ENCODE measurements at regions not wholly inside any gene's neighbourhood (a gene's known extent, or its start where the extent isn't known, plus 50 kb on each side); places are given as distances from the start of the nearest gene placed in this dataset.

DNA sequence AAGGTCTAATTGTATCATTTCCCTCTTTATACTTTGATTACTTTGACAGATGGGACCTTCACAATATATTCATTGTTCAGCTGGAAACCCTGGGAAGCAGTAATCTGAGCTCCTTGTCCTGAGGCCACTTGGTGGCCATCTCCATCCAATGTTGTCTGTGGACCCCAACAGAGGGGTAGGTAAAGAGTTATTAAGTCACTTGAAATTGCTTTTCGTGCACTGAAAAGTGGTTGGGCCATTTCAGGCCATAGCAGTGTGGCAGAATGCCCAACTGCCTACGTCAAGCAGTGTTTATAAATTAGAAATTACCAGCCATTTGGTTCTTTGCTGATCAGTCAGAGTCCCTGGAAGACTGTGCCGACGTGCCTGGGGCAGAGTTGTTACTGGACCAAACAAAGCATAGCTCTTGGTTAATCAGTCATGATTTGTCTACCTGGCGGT, 308.3 kb upstream of the USP25 start:
- no peak for DNase-seq
- H3K4me1 ChIP-seq (ENCODE audit: control insufficient read depth, insufficient read depth, low read length) = no peaks in the 10 kb centered on the region
- no peak overlapping the region for H3K27ac ChIP-seq (ENCODE audit: low read length)
- no peaks in the 10 kb centered on the region for H3K36me3 ChIP-seq (ENCODE audit: control insufficient read depth, insufficient read depth, low read length)
- no peak overlapping the region for H3K4me3 ChIP-seq (ENCODE audit: low read length)
- no peaks in the 10 kb centered on the region for H3K9me3 ChIP-seq (ENCODE audit: control insufficient read depth, low read depth, low read length)
- H3K27me3 ChIP-seq (ENCODE audit: control insufficient read depth, insufficient read depth, low read length) = no peaks in the 10 kb centered on the region
- WGBS (ENCODE audit: insufficient coverage, low lambda C conversion rate) = 80% methylated on average over 1 of the region's 5 CpGs

DNA sequence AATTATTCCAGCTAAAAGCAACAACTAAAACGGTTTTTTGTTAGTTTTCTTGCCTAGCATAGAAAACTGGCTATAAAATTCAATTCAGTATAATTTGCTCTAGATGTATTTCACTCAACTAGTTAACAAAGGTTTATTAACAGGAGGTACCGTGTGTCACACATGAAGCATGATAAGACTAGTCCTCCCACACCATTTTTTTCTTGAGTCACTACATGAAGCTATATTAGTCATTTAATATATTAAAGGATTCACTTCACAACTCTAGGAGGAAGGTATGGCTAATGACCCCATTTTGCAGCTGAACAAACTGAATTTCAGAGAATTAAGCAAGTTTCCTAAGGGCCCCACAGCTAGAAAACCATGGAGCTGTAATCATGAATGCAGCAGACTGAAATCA, 307.8 kb upstream of the USP25 start:
- no peaks in the 10 kb centered on the region for H3K9me3 ChIP-seq (ENCODE audit: control insufficient read depth, low read depth, low read length)

GRCh38 chr21:15422783-15423182, 307.0 kb upstream of the USP25 start:
- WGBS (ENCODE audit: insufficient coverage, low lambda C conversion rate) = no CpG with 5 or more reads among the region's 3 CpGs

More for the DNA sequence above, 307.8 kb upstream of the USP25 start:
- H3K4me1 ChIP-seq (ENCODE audit: control insufficient read depth, insufficient read depth, low read length) = no peaks in the 10 kb centered on the region
- H3K27ac ChIP-seq (ENCODE audit: low read length) = no peak overlapping the region
- no peaks in the 10 kb centered on the region for H3K27me3 ChIP-seq (ENCODE audit: control insufficient read depth, insufficient read depth, low read length)
- DNase-seq = no peak
- H3K36me3 ChIP-seq (ENCODE audit: control insufficient read depth, insufficient read depth, low read length) = no peaks in the 10 kb centered on the region
- no CpG with 5 or more reads among the region's 2 CpGs for WGBS (ENCODE audit: insufficient coverage, low lambda C conversion rate)
- no peak overlapping the region for H3K4me3 ChIP-seq (ENCODE audit: low read length)

GRCh38 chr21:15423676-15424445, 305.9 kb upstream of the USP25 start:
- no peak overlapping the region for H3K4me3 ChIP-seq (ENCODE audit: low read length)
- H3K4me1 ChIP-seq (ENCODE audit: control insufficient read depth, insufficient read depth, low read length) = no peaks in the 10 kb centered on the region
- 53% methylated on average over 2 of the region's 4 CpGs for WGBS (ENCODE audit: insufficient coverage, low lambda C conversion rate)
- no peak overlapping the region for H3K27ac ChIP-seq (ENCODE audit: low read length)
- no peaks in the 10 kb centered on the region for H3K9me3 ChIP-seq (ENCODE audit: control insufficient read depth, low read depth, low read length)
- no peaks in the 10 kb centered on the region for H3K36me3 ChIP-seq (ENCODE audit: control insufficient read depth, insufficient read depth, low read length)
- DNase-seq = no peak
- no peaks in the 10 kb centered on the region for H3K27me3 ChIP-seq (ENCODE audit: control insufficient read depth, insufficient read depth, low read length)

More at GRCh38 chr21:15422783-15423182, 307.0 kb upstream of the USP25 start:
- DNase-seq = no peak
- no peaks in the 10 kb centered on the region for H3K36me3 ChIP-seq (ENCODE audit: control insufficient read depth, insufficient read depth, low read length)
- H3K4me3 ChIP-seq (ENCODE audit: low read length) = no peak overlapping the region
- no peaks in the 10 kb centered on the region for H3K4me1 ChIP-seq (ENCODE audit: control insufficient read depth, insufficient read depth, low read length)
- H3K27me3 ChIP-seq (ENCODE audit: control insufficient read depth, insufficient read depth, low read length) = no peaks in the 10 kb centered on the region
- H3K27ac ChIP-seq (ENCODE audit: low read length) = no peak overlapping the region
- H3K9me3 ChIP-seq (ENCODE audit: control insufficient read depth, low read depth, low read length) = no peaks in the 10 kb centered on the region

DNA sequence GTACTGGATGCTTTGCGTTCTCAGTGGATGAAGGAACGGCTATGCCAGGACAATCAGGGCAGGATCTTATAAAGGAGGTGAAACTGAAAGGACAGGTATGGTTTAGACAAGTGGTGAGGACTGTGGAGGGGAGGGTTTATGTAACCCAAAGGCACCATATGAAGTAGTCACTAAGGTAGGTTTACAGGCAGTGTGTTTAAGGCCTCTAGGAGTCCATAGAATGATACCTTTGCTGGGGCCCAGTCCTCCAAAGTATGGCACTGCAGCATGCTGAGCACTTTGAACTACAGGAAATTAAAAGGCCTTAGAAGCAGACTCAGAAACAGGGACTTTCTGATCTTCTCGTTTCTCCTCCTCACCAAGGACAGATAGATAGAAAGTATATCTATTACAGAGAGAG, 304.7 kb upstream of the USP25 start:
- Histone ChIP-seq H3K9me3 (ENCODE audit: control insufficient read depth, low read depth, low read length) (no peaks in the 10 kb centered on the region), H3K27ac (ENCODE audit: low read length) (no peak overlapping the region), H3K27me3 (ENCODE audit: control insufficient read depth, insufficient read depth, low read length) (no peaks in the 10 kb centered on the region), H3K4me3 (ENCODE audit: low read length) (no peak overlapping the region), H3K36me3 (ENCODE audit: control insufficient read depth, insufficient read depth, low read length) (no peaks in the 10 kb centered on the region), H3K4me1 (ENCODE audit: control insufficient read depth, insufficient read depth, low read length) (no peaks in the 10 kb centered on the region)
- no peak for DNase-seq
- WGBS (ENCODE audit: insufficient coverage, low lambda C conversion rate) = 100% methylated on average over 1 of the region's 3 CpGs

DNA sequence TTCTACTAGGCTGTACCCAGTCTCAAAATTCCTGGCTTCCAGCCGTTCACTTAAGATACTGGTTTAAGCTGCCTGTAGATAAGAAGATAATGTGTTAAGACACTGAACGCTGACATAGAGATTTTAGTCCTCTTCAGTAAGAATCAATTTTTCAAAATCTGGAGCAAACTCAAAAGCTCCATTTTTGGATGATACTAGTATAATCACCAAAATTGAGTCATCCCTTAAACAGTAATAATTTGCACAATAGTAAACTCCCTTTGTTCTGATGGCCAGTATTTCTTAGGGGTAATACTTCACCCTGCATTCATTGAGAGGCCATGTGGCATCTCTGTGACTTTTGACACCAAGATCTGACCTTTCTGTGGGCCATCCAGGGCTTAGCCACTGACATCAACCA, 299.8 kb upstream of the USP25 start:
- H3K9me3 ChIP-seq (ENCODE audit: control insufficient read depth, low read depth, low read length) = no peaks in the 10 kb centered on the region
- DNase-seq = no peak
- H3K36me3 ChIP-seq (ENCODE audit: control insufficient read depth, insufficient read depth, low read length) = no peaks in the 10 kb centered on the region
- no peaks in the 10 kb centered on the region for H3K4me1 ChIP-seq (ENCODE audit: control insufficient read depth, insufficient read depth, low read length)
- no peaks in the 10 kb centered on the region for H3K27me3 ChIP-seq (ENCODE audit: control insufficient read depth, insufficient read depth, low read length)
- H3K27ac ChIP-seq (ENCODE audit: low read length) = no peak overlapping the region
- WGBS (ENCODE audit: insufficient coverage, low lambda C conversion rate) = 100% methylated on average over 1 of the region's 2 CpGs
- no peak overlapping the region for H3K4me3 ChIP-seq (ENCODE audit: low read length)

GRCh38 chr21:15430577-15430976, 299.2 kb upstream of the USP25 start:
- H3K4me1 ChIP-seq (ENCODE audit: control insufficient read depth, insufficient read depth, low read length) = no peaks in the 10 kb centered on the region
- 100% methylated on average over 1 of the region's 3 CpGs for WGBS (ENCODE audit: insufficient coverage, low lambda C conversion rate)
- no peak for DNase-seq

GRCh38 chr21:15431053-15431452, 298.7 kb upstream of the USP25 start:
- no peaks in the 10 kb centered on the region for H3K9me3 ChIP-seq (ENCODE audit: control insufficient read depth, low read depth, low read length)
- H3K27me3 ChIP-seq (ENCODE audit: control insufficient read depth, insufficient read depth, low read length) = no peaks in the 10 kb centered on the region
- no peak overlapping the region for H3K27ac ChIP-seq (ENCODE audit: low read length)
- WGBS (ENCODE audit: insufficient coverage, low lambda C conversion rate) = no CpG with 5 or more reads among the region's 1 CpG
- no peaks in the 10 kb centered on the region for H3K36me3 ChIP-seq (ENCODE audit: control insufficient read depth, insufficient read depth, low read length)
- no peak overlapping the region for H3K4me3 ChIP-seq (ENCODE audit: low read length)
- DNase-seq = no peak
- no peaks in the 10 kb centered on the region for H3K4me1 ChIP-seq (ENCODE audit: control insufficient read depth, insufficient read depth, low read length)

More at GRCh38 chr21:15430577-15430976, 299.2 kb upstream of the USP25 start:
- no peak overlapping the region for H3K4me3 ChIP-seq (ENCODE audit: low read length)
- no peaks in the 10 kb centered on the region for H3K36me3 ChIP-seq (ENCODE audit: control insufficient read depth, insufficient read depth, low read length)
- no peaks in the 10 kb centered on the region for H3K9me3 ChIP-seq (ENCODE audit: control insufficient read depth, low read depth, low read length)
- no peak overlapping the region for H3K27ac ChIP-seq (ENCODE audit: low read length)
- no peaks in the 10 kb centered on the region for H3K27me3 ChIP-seq (ENCODE audit: control insufficient read depth, insufficient read depth, low read length)

- no CpG with 5 or more reads among the region's 4 CpGs for WGBS (ENCODE audit: insufficient coverage, low lambda C conversion rate)
- H3K4me1 ChIP-seq (ENCODE audit: control insufficient read depth, insufficient read depth, low read length) = no peaks in the 10 kb centered on the region
Observed at GRCh38 chr21:15433091-15433490, 296.7 kb upstream of the USP25 start.

GRCh38 chr21:15434163-15434905, 295.4 kb upstream of the USP25 start:
- WGBS (ENCODE audit: insufficient coverage, low lambda C conversion rate) = 89% methylated on average over 1 of the region's 2 CpGs
- no peak overlapping the region for H3K4me3 ChIP-seq (ENCODE audit: low read length)
- no peak overlapping the region for H3K27ac ChIP-seq (ENCODE audit: low read length)
- no peak for DNase-seq
- no peaks in the 10 kb centered on the region for H3K4me1 ChIP-seq (ENCODE audit: control insufficient read depth, insufficient read depth, low read length)
- no peaks in the 10 kb centered on the region for H3K27me3 ChIP-seq (ENCODE audit: control insufficient read depth, insufficient read depth, low read length)
- no peaks in the 10 kb centered on the region for H3K36me3 ChIP-seq (ENCODE audit: control insufficient read depth, insufficient read depth, low read length)
- no peaks in the 10 kb centered on the region for H3K9me3 ChIP-seq (ENCODE audit: control insufficient read depth, low read depth, low read length)

More at GRCh38 chr21:15433091-15433490, 296.7 kb upstream of the USP25 start:
- H3K27ac ChIP-seq (ENCODE audit: low read length) = no peak overlapping the region
- H3K4me3 ChIP-seq (ENCODE audit: low read length) = no peak overlapping the region
- DNase-seq = no peak
- no peaks in the 10 kb centered on the region for H3K27me3 ChIP-seq (ENCODE audit: control insufficient read depth, insufficient read depth, low read length)
- H3K36me3 ChIP-seq (ENCODE audit: control insufficient read depth, insufficient read depth, low read length) = no peaks in the 10 kb centered on the region
- no peaks in the 10 kb centered on the region for H3K9me3 ChIP-seq (ENCODE audit: control insufficient read depth, low read depth, low read length)
